Activated CD8-positive, alpha-beta T cell treated with anti-CD3 and anti-CD28 coated beads for 36 hours (primary cell): ENCODE measurements at regions not wholly inside any gene's neighbourhood (a gene's known extent, or its start where the extent isn't known, plus 50 kb on each side); places are given as distances from the start of the nearest gene placed in this dataset.
"Not testable (repeated sequence)": the region's sequence is repeated elsewhere in the genome, so short reads cannot be mapped to it uniquely, and the experiment has no call there.

Experiments
- ATAC-seq: fragments of 200-7000 bp; cut with Tn5 transposase; one replicate; pipeline ENCODE4 v1.10.0; 2021; ENCODE audit warnings: mild to moderate bottlenecking, moderate library complexity
- CTCF ChIA-PET: fragments of 350-600 bp; sonication (Branson Sonifier 250); formaldehyde crosslinking; loops from one replicate; lab custom pipeline; 2021; ENCODE audit warnings: antibody characterized with exemption; lab: Charles Lee
- POLR2A ChIA-PET: fragments of 350-600 bp; sonication (Branson Sonifier 250); formaldehyde crosslinking; loops from one replicate; lab custom pipeline; 2021; ENCODE audit warnings: antibody characterized with exemption; lab: Charles Lee
- DNase-seq: peaks from one replicate; pipeline ENCODE4 v3.0.0-alpha.2; 2020
- H3K27ac Mint-ChIP-seq: one replicate; pipeline ENCODE4 v1.8.0; 2021; ENCODE audit warnings: mild to moderate bottlenecking, mixed read lengths
- H3K27me3 Mint-ChIP-seq: one replicate; pipeline ENCODE4 v1.8.0; 2021; ENCODE audit warnings: mixed read lengths
- H3K36me3 Mint-ChIP-seq: one replicate; pipeline ENCODE4 v1.8.0; 2021; ENCODE audit warnings: low read depth, mixed read lengths
- H3K4me1 Mint-ChIP-seq: one replicate; pipeline ENCODE4 v1.8.0; 2021; ENCODE audit warnings: low read depth, mixed read lengths
- H3K4me3 Mint-ChIP-seq: one replicate; pipeline ENCODE4 v1.8.0; 2021; ENCODE audit warnings: mild to moderate bottlenecking, moderate library complexity, mixed read lengths
- H3K9me3 Mint-ChIP-seq: one replicate; pipeline ENCODE4 v1.8.0; 2021; ENCODE audit warnings: mixed read lengths
- intact Hi-C: fragments of 100-400 bp; cut with micrococcal nuclease; formaldehyde crosslinking; loops from one replicate; pipeline ENCODE4 v1.10.0; 2022
- TF ChIP-seq, protein P1 (sequence below): fragments of 200-600 bp; IDR thresholded peaks from one replicate; pipeline ENCODE4 v1.8.0; 2022; ENCODE audit warnings: antibody characterized with exemption, mild to moderate bottlenecking

DNA sequence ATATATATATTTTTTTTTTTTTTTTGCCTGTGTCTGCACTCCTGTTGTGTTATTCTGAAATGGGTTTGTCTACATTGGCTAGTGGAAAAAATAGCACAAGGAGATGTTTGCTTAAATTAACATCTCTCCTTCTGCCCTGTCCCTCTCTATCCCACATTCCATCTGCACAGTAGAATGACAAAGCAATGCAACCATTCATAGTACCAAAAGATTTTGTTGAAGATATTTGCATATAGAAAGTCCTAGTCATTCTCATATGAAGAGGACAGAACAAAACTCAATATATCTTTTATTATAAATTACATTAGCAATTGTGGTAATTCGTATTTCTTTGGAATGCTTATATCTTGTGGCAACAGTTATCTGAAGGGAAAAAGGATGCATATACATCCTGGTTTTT lies 88.3 kb upstream of the AGA start:
- H3K36me3 Mint-ChIP-seq = no peaks in the 10 kb centered on the region
- no peak overlapping the region for H3K4me3 Mint-ChIP-seq
- CTCF ChIA-PET = no interaction called here
- POLR2A ChIA-PET = no interaction called here
- H3K27ac Mint-ChIP-seq = no peak overlapping the region
- no peak for ATAC-seq
- no peaks in the 10 kb centered on the region for H3K4me1 Mint-ChIP-seq
- intact Hi-C loops = no loop called here
- no peak for DNase-seq
- no peaks in the 10 kb centered on the region for H3K9me3 Mint-ChIP-seq
- H3K27me3 Mint-ChIP-seq = no peaks in the 10 kb centered on the region
- TF ChIP-seq, protein P1, sequence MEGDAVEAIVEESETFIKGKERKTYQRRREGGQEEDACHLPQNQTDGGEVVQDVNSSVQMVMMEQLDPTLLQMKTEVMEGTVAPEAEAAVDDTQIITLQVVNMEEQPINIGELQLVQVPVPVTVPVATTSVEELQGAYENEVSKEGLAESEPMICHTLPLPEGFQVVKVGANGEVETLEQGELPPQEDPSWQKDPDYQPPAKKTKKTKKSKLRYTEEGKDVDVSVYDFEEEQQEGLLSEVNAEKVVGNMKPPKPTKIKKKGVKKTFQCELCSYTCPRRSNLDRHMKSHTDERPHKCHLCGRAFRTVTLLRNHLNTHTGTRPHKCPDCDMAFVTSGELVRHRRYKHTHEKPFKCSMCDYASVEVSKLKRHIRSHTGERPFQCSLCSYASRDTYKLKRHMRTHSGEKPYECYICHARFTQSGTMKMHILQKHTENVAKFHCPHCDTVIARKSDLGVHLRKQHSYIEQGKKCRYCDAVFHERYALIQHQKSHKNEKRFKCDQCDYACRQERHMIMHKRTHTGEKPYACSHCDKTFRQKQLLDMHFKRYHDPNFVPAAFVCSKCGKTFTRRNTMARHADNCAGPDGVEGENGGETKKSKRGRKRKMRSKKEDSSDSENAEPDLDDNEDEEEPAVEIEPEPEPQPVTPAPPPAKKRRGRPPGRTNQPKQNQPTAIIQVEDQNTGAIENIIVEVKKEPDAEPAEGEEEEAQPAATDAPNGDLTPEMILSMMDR = no peak

DNA sequence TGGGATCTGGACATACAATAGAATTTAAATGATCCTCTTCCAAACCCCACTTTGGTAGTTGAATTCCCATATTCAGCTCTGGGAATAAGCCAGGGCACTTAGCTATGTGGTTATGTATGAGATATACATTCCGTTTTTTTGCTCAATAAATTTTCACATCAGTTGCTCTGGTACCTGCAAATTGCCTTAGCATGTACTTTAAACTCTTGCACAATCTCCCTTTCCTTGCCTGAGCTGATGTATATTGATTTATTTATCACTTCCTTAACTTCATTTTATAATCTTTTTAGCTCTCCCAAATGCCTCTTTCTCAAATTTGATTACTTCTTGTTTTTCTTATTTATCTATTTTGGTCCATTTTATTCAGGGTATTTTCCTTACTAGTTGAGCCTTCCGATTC lies 90.1 kb upstream of the AGA start:
- Mint-ChIP-seq H3K27me3 (no peaks in the 10 kb centered on the region), H3K9me3 (no peaks in the 10 kb centered on the region), H3K4me3 (no peak overlapping the region), H3K4me1 (no peaks in the 10 kb centered on the region), H3K36me3 (no peaks in the 10 kb centered on the region), H3K27ac (no peak overlapping the region)
- ATAC-seq (no peak), DNase-seq (no peak)
- TF ChIP-seq, protein P1 = no peak
- CTCF ChIA-PET = no interaction called here
- intact Hi-C loops = no loop called here
- POLR2A ChIA-PET = no interaction called here

DNA sequence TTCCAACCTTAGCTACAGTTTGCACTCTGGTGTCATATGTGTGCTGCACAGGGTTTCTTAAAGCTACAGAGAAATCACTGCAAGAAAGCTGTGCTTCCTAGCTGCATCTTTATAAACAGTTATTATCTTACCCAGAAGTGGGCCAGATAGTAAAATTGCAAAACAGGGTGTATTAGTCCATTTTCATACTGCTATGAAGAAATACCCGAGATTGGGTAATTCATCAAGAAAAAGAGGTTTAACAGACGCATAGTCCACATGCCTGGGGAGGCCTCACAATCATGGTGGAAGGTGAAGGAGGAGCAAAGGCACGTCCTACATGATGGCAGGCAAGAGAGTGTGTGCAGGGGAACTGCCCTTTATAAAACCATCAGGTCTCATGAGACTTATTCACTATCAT lies 92.6 kb upstream of the AGA start:
- H3K36me3 Mint-ChIP-seq, CTCF ChIA-PET: not testable (repeated sequence)

DNA sequence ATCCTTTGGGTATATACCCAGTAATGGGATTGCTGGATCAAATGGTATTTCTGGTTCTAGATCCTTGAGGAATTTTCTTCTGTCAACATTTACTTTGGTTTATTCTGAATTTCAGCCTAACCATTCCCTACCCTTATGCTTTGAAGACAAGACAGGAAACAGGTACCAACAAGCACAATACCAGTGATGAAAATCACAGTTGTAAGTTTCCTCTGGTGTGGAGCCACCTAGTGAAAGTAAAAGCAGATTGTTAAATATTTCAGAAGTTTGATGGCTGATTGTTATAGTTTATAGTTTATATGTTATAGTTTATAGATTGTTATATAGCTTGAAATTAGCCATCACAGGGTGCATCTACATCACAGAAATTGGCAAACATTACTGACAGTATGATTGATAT lies 104.5 kb upstream of the AGA start:
- Mint-ChIP-seq H3K27ac (no peak overlapping the region), H3K36me3 (peaks cover 2% of the 10 kb centered on the region), H3K4me3 (no peak overlapping the region), H3K4me1 (no peaks in the 10 kb centered on the region), H3K27me3 (no peaks in the 10 kb centered on the region), H3K9me3 (no peaks in the 10 kb centered on the region)
- DNase-seq = no peak
- TF ChIP-seq, protein P1 = no peak
- ATAC-seq = no peak
- ChIA-PET CTCF (interaction anchor here (1.0 kb wide), 1 partner anchor 16 kb away, joined by 3 read pairs; no protein-coding TSS in a partner anchor), POLR2A (interaction anchor here (0.6 kb wide), 1 partner anchor 220 kb away, joined by 3 read pairs; no protein-coding TSS in a partner anchor)
- intact Hi-C loops = no loop called here

More for the DNA sequence above, 92.6 kb upstream of the AGA start:
- H3K9me3 Mint-ChIP-seq, POLR2A ChIA-PET, DNase-seq, intact Hi-C loops, ATAC-seq, H3K27ac Mint-ChIP-seq, H3K4me3 Mint-ChIP-seq, H3K4me1 Mint-ChIP-seq, H3K27me3 Mint-ChIP-seq: not testable (repeated sequence)

DNA sequence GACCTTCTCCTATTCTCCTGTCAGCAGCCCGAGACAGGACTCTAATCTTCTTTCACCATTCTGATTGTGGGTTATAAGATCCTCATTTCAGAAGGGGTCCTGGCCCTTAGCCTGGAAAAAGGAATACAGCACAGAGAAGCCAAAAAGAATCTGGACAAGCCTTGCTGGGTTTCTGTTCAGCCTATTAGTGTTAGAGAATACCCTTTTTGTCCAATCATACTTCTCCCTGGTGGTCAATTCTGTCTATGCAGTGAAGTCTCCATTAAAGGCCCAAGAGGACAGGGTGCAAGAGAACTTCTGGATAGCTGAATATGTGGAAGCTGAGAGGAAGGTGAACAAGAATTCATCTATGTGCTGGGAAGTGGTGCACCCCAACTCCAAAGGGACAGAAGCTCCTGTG lies 105.7 kb upstream of the AGA start:
- TF ChIP-seq, protein P1 = no peak
- CTCF ChIA-PET = no interaction called here
- Mint-ChIP-seq H3K27me3 (no peaks in the 10 kb centered on the region), H3K4me1 (no peaks in the 10 kb centered on the region), H3K27ac (no peak overlapping the region), H3K9me3 (no peaks in the 10 kb centered on the region), H3K4me3 (no peak overlapping the region), H3K36me3 (peaks cover 2% of the 10 kb centered on the region)
- intact Hi-C loops = no loop called here
- POLR2A ChIA-PET = no interaction called here
- ATAC-seq (no peak), DNase-seq (no peak)
